HepG2 (cell line): ENCODE measurements at regions not wholly inside any gene's neighbourhood (a gene's known extent, or its start where the extent isn't known, plus 50 kb on each side); places are given as distances from the start of the nearest gene placed in this dataset.

ENCODE experiments used
- ATAC-seq: fragments of 200-7000 bp; cut with Tn5 transposase; 3 replicates; pipeline ENCODE4 v1.9.1; 2020; ENCODE audit warnings: mild to moderate bottlenecking, moderate library complexity
- BruUV-seq: library from RNA; stranded (reverse); fragments of 400-500 nt; replicated peaks from 2 replicates; lab custom pipeline; 2021; lab: Mats Ljungman, UMichigan
- CTCF ChIA-PET: fragments of 300-600 bp; formaldehyde crosslinking; extraction: SDS; loops from one replicate; lab custom pipeline; 2021; ENCODE audit warnings: low total read pairs, inconsistent platforms, low intra/inter-chr PET ratio; lab: Yijun Ruan, JAX
- POLR2A ChIA-PET: fragments of 350-600 bp; sonication (Branson Sonifier 250); formaldehyde crosslinking; loops from one replicate; lab custom pipeline; 2020; ENCODE audit warnings: antibody characterized with exemption, inconsistent platforms; lab: Yijun Ruan, JAX
- DNase-seq: peaks from one replicate; pipeline ENCODE4 v3.0.0-alpha.2; 2015; ENCODE audit warnings: low spot score
- FAIRE-seq: peaks from 3 replicates; lab custom pipeline; 2011; peaks lifted over from hg19 to GRCh38; lab: Jason Lieb, UNC
- H2AFZ ChIP-seq: one replicate; pipeline ENCODE4 v1.6.1; 2011; ENCODE audit warnings: low read length, inconsistent platforms
- H3K27ac ChIP-seq: fragments of 300-600 bp; 3 replicates; pipeline ENCODE4 v1.8.0; 2011; ENCODE audit warnings: mixed run types, mild to moderate bottlenecking, mixed read lengths, low read length, inconsistent platforms; ENCODE audit not compliant: insufficient read depth; ENCODE audit errors: extremely low read length
- H3K27me3 ChIP-seq, 2 experiments: fragments of 200-600 bp in 1 of 2; 2 replicates in 1 of 2; 3 replicates in 1 of 2; pipeline versions ENCODE4 v1.6.0 to v1.8.0; 2011; ENCODE audit warnings: low read length in 2 of 2, mild to moderate bottlenecking in 2 of 2, moderate library complexity in 2 of 2, inconsistent platforms in 1 of 2; ENCODE audit not compliant: insufficient read depth in 2 of 2, control insufficient read depth in 1 of 2
- H3K36me3 ChIP-seq, 2 experiments: fragments of 200-600 bp in 1 of 2; replicated peaks in 1 of 2; 2 replicates in 1 of 2; 3 replicates in 1 of 2; pipeline versions ENCODE4 v1.5.1 to v1.8.0; 2011; ENCODE audit warnings: low read length in 2 of 2, inconsistent platforms in 1 of 2; ENCODE audit not compliant: insufficient read depth in 2 of 2, control insufficient read depth in 1 of 2
- H3K4me1 ChIP-seq: 2 replicates; pipeline ENCODE4 v1.5.1; 2012; ENCODE audit warnings: low read length, inconsistent platforms; ENCODE audit not compliant: insufficient read depth
- H3K4me2 ChIP-seq: 2 replicates; pipeline ENCODE4 v1.6.0; 2011; ENCODE audit warnings: low read depth, low read length, inconsistent platforms
- H3K4me3 ChIP-seq, 3 experiments: fragments of 200-600 bp in 1 of 3; sonication (generic), shearing (Covaris generic) in 1 of 3; replicated peaks in 1 of 3; 2 replicates each; pipeline ENCODE4 v1.5.1; 2011 to 2016; ENCODE audit warnings: low read length in 3 of 3, inconsistent platforms in 2 of 3, low read depth in 2 of 3, mild to moderate bottlenecking in 2 of 3, control low read depth in 1 of 3, mixed read lengths in 1 of 3; ENCODE audit not compliant: insufficient read depth in 1 of 3
- H3K79me2 ChIP-seq: one replicate; pipeline ENCODE4 v1.6.1; 2011; ENCODE audit warnings: low read length, inconsistent platforms; ENCODE audit not compliant: insufficient read depth
- H3K9ac ChIP-seq: 2 replicates; pipeline ENCODE4 v1.6.0; 2011; ENCODE audit warnings: mild to moderate bottlenecking, low read depth, low read length, inconsistent platforms; ENCODE audit not compliant: insufficient read depth
- H3K9me3 ChIP-seq: 2 replicates; pipeline ENCODE4 v1.5.1; 2012; ENCODE audit warnings: mild to moderate bottlenecking, low read length
- H4K20me1 ChIP-seq: 2 replicates; pipeline ENCODE4 v1.6.0; 2011; ENCODE audit warnings: inconsistent platforms, mild to moderate bottlenecking, low read length, moderate library complexity; ENCODE audit not compliant: insufficient read depth
- CTCF ChIP-seq: sonication (generic); formaldehyde crosslinking; IDR thresholded peaks from 2 replicates; pipeline ENCODE4 v1.5.0; 2020; ENCODE audit warnings: mild to moderate bottlenecking, missing genetic modification reagents, moderate library complexity
- E2F2 ChIP-seq: sonication (generic); formaldehyde crosslinking; IDR thresholded peaks from 2 replicates; pipeline ENCODE4 v1.4.0; 2020; ENCODE audit warnings: missing genetic modification reagents, borderline replicate concordance
- MAFF ChIP-seq: IDR thresholded peaks from 2 replicates; pipeline ENCODE4 v1.6.1; 2011; ENCODE audit warnings: low read depth, low read length, improper control_type of control experiment
- MAFK ChIP-seq, 2 experiments: IDR thresholded peaks in 1 of 2; conservative IDR thresholded peaks in 1 of 2; 2 replicates each; pipeline ENCODE4 v1.6.1; 2011; ENCODE audit warnings: improper control_type of control experiment in 2 of 2, low read length in 2 of 2
- RCOR2 ChIP-seq: IDR thresholded peaks from 2 replicates; pipeline ENCODE4 v1.6.1; 2016; ENCODE audit warnings: missing biosample characterization, missing genetic modification reagents
- STAG1 ChIP-seq: sonication (generic); formaldehyde crosslinking; IDR thresholded peaks from 2 replicates; pipeline ENCODE4 v1.4.0; 2020; ENCODE audit warnings: missing genetic modification reagents
- THAP11 ChIP-seq: IDR thresholded peaks from 2 replicates; pipeline ENCODE4 v1.6.1; 2016; ENCODE audit warnings: missing biosample characterization, missing genetic modification reagents
- ZNF350 ChIP-seq: sonication (generic); formaldehyde crosslinking; IDR thresholded peaks from 2 replicates; pipeline ENCODE4 v1.4.0; 2020; ENCODE audit warnings: mild to moderate bottlenecking, low read depth, missing genetic modification reagents, borderline replicate concordance
- ZNF547 ChIP-seq: sonication (generic); formaldehyde crosslinking; IDR thresholded peaks from 2 replicates; pipeline ENCODE4 v1.5.1; 2020; ENCODE audit warnings: mild to moderate bottlenecking, missing genetic modification reagents
- WGBS: methylation state at CpG from one replicate; pipeline ENCODE4 v1.1.6; 2017; ENCODE audit warnings: low lambda C conversion rate; 5-methylcytosine and 5-hydroxymethylcytosine counted together
- in situ Hi-C: cut with HindIII; loops from 2 replicates; pipeline ENCODE4 v1.10.0; 2017; ENCODE audit warnings: low pct_unique_long_range_greater_than_20kb; ENCODE audit not compliant: extremely low pct_ligation_motif_present
- intact Hi-C: fragments of 100-400 bp; cut with micrococcal nuclease; formaldehyde crosslinking; loops from one replicate; pipeline ENCODE4 v1.10.0; 2022; ENCODE audit not compliant: unreplicated experiment
- TF ChIP-seq, protein P1 (sequence below): sonication (generic); formaldehyde crosslinking; IDR thresholded peaks from 2 replicates; pipeline ENCODE4; 2020; ENCODE audit warnings: missing genetic modification reagents, mild to moderate bottlenecking, borderline replicate concordance
- TF ChIP-seq, protein P2 (sequence below): sonication (generic); formaldehyde crosslinking; IDR thresholded peaks from 2 replicates; pipeline ENCODE4 v1.4.0; 2020; ENCODE audit warnings: mild to moderate bottlenecking, missing genetic modification reagents

- no peaks in the 10 kb centered on the region for H3K9me3 ChIP-seq
- H4K20me1 ChIP-seq = no peaks in the 10 kb centered on the region
- peak; percentile 97 for TF ChIP-seq MAFF
- TF ChIP-seq ZNF547 (CRISPR knock-in tag) = no peak
- peak; percentile 96 to 98 for TF ChIP-seq MAFK (conservative IDR thresholded peaks at IDR 0.05 in 1 of 2, IDR thresholded peaks at IDR 0.05 in 1 of 2; ENCODE audit: low read length in 2 of 2)
- no peak for ATAC-seq
- DNase-seq = no peak
- no peak overlapping the region for H2AFZ ChIP-seq
- H3K27me3 ChIP-seq = no peaks in the 10 kb centered on the region; a peak in 1 of 5 replicates
- no peak overlapping the region for H3K27ac ChIP-seq
- no peaks in the 10 kb centered on the region for H3K36me3 ChIP-seq
- no peak overlapping the region for H3K4me3 ChIP-seq
- 16% methylated on average over 3 of the region's 3 CpGs for WGBS
- CTCF ChIA-PET = no interaction called here
- BruUV-seq = no TSS peak
- FAIRE-seq = no peak
- no peaks in the 10 kb centered on the region for H3K79me2 ChIP-seq
- no peak overlapping the region for H3K4me2 ChIP-seq
- in situ Hi-C loops = no loop called here
- H3K4me1 ChIP-seq = no peaks in the 10 kb centered on the region
- POLR2A ChIA-PET = no interaction called here
- intact Hi-C loops = no loop called here
- H3K9ac ChIP-seq = no peak overlapping the region
These were observed 171.9 kb upstream of the CCDC54 start for GRCh38 chr3:107205358-107205757.

- peak; percentile 79 for ATAC-seq
- H3K4me1 ChIP-seq = no peaks in the 10 kb centered on the region
- H2AFZ ChIP-seq = no peak overlapping the region
- no peak overlapping the region for H3K9ac ChIP-seq
- POLR2A ChIA-PET = no interaction called here
- H3K36me3 ChIP-seq = no peaks in the 10 kb centered on the region
- no peaks in the 10 kb centered on the region for H3K9me3 ChIP-seq
- H3K4me2 ChIP-seq = no peak overlapping the region
- in situ Hi-C loops = no loop called here
- no peaks in the 10 kb centered on the region for H3K79me2 ChIP-seq
- BruUV-seq = no TSS peak
- peak; percentile 32 for DNase-seq
- 5% methylated on average over 1 of the region's 1 CpG for WGBS
- no peaks in the 10 kb centered on the region for H4K20me1 ChIP-seq
- H3K27me3 ChIP-seq = no peaks in the 10 kb centered on the region; a peak in 1 of 5 replicates
- H3K4me3 ChIP-seq = no peak overlapping the region
- no peak overlapping the region for H3K27ac ChIP-seq
- intact Hi-C loops = no loop called here
- no peak for FAIRE-seq
- CTCF ChIA-PET = no interaction called here
- TF ChIP-seq, protein P1, sequence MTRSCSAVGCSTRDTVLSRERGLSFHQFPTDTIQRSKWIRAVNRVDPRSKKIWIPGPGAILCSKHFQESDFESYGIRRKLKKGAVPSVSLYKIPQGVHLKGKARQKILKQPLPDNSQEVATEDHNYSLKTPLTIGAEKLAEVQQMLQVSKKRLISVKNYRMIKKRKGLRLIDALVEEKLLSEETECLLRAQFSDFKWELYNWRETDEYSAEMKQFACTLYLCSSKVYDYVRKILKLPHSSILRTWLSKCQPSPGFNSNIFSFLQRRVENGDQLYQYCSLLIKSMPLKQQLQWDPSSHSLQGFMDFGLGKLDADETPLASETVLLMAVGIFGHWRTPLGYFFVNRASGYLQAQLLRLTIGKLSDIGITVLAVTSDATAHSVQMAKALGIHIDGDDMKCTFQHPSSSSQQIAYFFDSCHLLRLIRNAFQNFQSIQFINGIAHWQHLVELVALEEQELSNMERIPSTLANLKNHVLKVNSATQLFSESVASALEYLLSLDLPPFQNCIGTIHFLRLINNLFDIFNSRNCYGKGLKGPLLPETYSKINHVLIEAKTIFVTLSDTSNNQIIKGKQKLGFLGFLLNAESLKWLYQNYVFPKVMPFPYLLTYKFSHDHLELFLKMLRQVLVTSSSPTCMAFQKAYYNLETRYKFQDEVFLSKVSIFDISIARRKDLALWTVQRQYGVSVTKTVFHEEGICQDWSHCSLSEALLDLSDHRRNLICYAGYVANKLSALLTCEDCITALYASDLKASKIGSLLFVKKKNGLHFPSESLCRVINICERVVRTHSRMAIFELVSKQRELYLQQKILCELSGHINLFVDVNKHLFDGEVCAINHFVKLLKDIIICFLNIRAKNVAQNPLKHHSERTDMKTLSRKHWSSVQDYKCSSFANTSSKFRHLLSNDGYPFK (CRISPR knock-in tag) = no peak
- no peak for TF ChIP-seq RCOR2 (CRISPR knock-in tag)
- no peak for TF ChIP-seq E2F2 (CRISPR knock-in tag)
- peak; percentile 34 for TF ChIP-seq STAG1 (CRISPR knock-in tag)
- TF ChIP-seq, protein P2, sequence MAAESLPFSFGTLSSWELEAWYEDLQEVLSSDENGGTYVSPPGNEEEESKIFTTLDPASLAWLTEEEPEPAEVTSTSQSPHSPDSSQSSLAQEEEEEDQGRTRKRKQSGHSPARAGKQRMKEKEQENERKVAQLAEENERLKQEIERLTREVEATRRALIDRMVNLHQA (CRISPR knock-in tag) = no peak
- TF ChIP-seq CTCF (CRISPR knock-in tag) = peak; percentile 59
- no peak for TF ChIP-seq THAP11
- no peak for TF ChIP-seq ZNF350 (CRISPR knock-in tag)
These were observed 171.1 kb upstream of the CCDC54 start for GRCh38 chr3:107206141-107206540.
